GM12872 (cell line): ENCODE measurements at regions not wholly inside any gene's neighbourhood (a gene's known extent, or its start where the extent isn't known, plus 50 kb on each side); places are given as distances from the start of the nearest gene placed in this dataset.

ENCODE experiments used
- TF ChIP-seq, protein P1 (sequence below): IDR thresholded peaks from 3 replicates; pipeline ENCODE4 v1.5.1; 2011; ENCODE audit warnings: low read depth, mild to moderate bottlenecking, low read length, moderate library complexity; ENCODE audit not compliant: insufficient read depth

DNA sequence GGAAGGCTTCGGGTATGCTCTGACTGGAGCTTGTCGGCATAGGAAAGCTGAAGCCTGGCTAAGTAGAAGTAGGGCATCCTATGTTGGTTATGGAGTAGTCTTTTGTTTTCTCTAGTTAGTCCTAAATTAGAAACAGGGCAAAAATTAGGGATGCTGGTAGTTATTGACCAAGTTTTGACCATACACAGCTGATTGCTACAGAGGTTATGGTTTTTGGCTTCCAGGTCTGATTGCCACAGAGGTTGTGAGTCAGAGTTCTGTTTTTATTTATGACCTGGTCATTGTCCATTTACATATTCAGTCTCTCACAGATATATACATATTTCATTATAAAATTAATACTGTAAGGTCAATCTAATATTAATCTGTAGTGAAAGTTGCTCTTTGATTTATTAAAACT lies 219.2 kb downstream of the FSCB start:
- TF ChIP-seq, protein P1, sequence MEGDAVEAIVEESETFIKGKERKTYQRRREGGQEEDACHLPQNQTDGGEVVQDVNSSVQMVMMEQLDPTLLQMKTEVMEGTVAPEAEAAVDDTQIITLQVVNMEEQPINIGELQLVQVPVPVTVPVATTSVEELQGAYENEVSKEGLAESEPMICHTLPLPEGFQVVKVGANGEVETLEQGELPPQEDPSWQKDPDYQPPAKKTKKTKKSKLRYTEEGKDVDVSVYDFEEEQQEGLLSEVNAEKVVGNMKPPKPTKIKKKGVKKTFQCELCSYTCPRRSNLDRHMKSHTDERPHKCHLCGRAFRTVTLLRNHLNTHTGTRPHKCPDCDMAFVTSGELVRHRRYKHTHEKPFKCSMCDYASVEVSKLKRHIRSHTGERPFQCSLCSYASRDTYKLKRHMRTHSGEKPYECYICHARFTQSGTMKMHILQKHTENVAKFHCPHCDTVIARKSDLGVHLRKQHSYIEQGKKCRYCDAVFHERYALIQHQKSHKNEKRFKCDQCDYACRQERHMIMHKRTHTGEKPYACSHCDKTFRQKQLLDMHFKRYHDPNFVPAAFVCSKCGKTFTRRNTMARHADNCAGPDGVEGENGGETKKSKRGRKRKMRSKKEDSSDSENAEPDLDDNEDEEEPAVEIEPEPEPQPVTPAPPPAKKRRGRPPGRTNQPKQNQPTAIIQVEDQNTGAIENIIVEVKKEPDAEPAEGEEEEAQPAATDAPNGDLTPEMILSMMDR, result no peak

DNA sequence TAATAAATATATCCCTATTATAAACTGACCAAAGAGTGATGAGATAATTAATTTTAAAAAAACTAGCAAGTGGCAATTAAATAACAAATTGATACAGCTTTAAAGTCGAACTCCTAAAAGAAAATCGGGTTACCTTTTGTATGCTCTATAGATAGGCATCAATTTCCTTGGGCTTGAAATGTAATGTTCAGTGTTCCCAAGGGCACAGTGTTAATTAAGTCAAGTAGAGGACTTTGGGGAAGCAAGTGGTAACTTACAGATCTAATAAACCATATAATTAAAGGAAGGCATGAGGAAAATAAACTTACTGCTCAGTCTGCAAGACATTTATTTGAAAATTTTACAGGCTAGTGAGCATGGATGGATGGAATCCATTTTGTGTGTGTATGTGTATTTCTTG lies 220.9 kb downstream of the FSCB start:
- TF ChIP-seq, protein P1, result no peak

DNA sequence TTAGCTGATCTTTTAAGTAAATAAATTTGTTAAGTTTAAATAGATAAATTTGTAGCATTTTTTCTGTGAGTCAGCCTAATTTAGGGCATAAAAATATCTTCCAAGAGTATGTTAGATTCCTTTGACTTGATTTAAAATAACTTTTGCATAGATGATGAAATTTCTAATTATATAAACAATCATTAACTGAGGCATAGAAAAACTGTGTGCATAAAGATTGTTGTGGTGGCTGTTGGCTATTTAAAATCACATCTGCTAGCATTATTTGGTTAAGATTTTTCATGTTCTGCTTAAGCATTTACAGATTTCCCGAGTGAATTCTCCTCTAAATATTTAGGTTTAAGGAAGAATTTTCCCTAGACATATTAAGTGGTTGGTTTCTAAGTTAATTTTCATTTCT lies 223.2 kb downstream of the FSCB start:
- TF ChIP-seq, protein P1, result no peak

DNA sequence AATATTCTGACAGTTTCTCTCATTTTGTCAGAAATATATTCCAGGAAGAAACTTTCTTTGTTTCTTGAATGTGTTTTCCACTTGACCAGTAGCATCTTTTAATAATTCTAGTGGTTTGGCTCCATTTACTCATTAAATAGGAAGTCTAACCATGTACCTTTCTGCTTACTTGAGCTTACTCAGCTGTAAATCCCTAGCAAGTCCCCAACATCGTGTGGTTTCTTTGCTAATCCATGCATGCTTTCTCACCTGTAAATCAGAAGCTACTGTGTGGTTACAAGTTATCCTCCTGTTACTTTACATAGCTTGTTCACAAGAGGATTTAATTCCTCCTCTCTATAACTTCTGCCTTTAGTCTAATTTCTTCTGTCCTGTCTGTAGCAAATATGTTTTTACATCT lies 227.7 kb downstream of the FSCB start:
- TF ChIP-seq, protein P1, result no peak

DNA sequence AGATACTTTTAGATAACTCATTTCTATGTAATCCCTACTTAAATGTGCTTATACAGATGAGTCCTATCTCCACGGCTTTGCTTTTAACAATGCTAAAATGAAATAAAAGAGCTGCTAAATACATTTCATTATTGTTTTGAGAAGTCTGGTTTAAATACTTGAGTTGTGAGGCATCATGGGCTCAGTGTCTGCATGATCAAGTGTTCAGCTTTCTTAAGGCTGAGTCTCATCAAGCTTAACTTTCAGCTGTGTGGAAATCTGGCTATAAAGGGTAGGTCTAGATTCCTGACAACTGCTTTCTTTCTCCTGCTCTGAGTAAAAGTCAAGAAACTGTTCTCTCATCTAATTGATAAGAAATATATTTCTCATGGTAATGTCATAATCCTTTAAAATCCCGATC lies 235.4 kb downstream of the FSCB start:
- TF ChIP-seq, protein P1, result no peak

DNA sequence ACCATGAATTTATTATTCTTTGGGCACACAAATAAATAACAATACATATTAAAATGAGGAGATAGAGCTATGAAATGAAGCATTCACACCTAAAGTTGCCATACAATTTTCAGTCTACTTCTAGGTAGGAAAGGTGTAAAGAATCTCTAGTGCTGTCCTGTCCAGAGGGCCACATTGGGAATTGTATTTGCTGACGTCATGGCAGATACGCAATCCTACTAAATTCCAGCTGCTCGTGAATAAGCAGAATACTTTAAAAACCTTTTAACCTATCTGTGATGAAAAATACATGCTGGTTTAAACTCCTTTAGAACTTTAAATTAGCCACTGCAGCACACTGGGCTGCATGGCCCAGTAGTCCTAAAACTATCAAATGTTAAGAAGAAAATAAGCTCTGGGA lies 236.1 kb downstream of the FSCB start:
- TF ChIP-seq, protein P1, result no peak

DNA sequence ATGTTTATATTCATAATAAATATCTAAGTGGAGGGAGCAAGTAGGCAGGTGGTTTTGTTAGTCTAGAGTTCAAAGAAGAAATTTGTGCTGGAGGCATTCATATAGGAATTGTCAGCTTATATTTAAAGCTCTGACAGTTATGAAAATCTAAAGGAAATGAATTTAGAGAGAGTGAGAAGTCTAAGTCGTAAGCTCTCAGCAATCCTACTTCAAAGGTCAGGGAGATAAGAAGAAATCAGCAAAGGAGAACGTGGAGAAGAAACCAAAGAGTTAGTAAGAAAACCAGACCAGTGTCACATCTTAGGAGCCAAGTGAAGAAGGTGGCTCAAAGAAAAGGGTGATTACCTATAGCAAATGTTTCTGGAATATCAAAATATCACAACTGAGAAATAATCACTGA lies 241.8 kb downstream of the FSCB start:
- TF ChIP-seq, protein P1, result no peak

DNA sequence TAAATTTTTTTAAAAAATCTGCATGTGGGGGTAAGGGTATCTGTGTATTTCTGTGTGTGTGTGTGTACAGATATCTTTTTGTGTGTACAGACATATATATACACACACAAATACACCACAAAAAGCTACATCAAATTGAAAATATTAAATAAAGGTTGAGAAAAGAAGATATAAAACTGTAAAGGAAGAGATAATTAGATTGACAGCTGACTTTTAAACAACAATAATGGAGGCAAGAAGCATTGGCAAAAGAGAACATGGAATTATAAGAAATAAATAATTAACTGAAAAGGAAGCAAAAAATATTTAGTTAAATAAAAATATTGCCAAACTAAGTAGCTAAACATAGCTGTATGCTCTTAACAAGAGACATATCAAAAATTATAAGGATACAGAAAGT lies 291.4 kb downstream of the FSCB start:
- TF ChIP-seq, protein P1, result no peak
